ENCODE measurements at regions not wholly inside any gene's neighbourhood (a gene's known extent, or its start where the extent isn't known, plus 50 kb on each side); places are given as distances from the start of the nearest gene placed in this dataset.
"Not testable (repeated sequence)": the region's sequence is repeated elsewhere in the genome, so short reads cannot be mapped to it uniquely, and the experiment has no call there.

DNA sequence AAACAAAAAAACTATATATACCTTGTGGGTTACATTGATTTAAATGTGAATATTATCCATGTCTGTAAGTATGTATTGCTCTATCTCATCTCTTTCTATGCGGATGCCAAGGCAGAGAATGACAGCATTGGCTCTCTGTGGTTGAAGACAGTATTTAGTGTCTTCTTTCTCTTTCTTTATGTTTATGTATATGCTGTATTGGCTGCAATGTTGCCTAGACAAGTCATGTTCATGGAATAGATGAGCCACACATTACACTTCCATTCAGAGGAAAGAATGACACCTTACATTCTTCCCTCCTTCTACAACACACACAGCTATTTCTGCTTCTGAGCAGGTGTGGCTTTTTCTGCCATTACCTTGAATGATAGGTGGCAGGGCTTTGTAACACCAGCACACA, 639.4 kb upstream of the MIR17HG start:
- no peak for DNase-seq (ENCODE audit: extremely low spot score, insufficient read length, low read depth)
- FAIRE-seq = no peak

DNA sequence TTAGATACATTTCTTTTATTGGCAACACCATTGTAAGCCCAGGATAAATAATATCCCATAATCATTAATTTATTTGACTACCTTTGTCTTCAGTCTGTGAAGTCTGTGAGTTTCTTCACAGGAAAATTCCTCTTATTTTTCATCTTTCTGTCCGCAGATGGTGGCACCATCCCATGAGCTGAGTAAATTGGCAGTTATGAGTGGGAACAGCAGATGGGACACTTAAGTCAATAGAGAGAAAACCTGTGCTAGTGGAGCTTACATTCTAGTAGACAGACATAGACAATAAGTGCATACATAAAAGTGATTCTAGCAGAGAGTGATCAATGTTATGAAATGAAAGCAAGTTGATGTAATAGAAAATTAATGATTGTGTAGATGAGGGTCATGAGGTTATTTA, 638.2 kb upstream of the MIR17HG start:
- DNase-seq (ENCODE audit: extremely low spot score, insufficient read length, low read depth) (no peak), FAIRE-seq (no peak)

GRCh38 chr13:90710164-90710759, 637.2 kb upstream of the MIR17HG start:
- FAIRE-seq = no peak
- DNase-seq (ENCODE audit: extremely low spot score, insufficient read length, low read depth) = no peak

DNA sequence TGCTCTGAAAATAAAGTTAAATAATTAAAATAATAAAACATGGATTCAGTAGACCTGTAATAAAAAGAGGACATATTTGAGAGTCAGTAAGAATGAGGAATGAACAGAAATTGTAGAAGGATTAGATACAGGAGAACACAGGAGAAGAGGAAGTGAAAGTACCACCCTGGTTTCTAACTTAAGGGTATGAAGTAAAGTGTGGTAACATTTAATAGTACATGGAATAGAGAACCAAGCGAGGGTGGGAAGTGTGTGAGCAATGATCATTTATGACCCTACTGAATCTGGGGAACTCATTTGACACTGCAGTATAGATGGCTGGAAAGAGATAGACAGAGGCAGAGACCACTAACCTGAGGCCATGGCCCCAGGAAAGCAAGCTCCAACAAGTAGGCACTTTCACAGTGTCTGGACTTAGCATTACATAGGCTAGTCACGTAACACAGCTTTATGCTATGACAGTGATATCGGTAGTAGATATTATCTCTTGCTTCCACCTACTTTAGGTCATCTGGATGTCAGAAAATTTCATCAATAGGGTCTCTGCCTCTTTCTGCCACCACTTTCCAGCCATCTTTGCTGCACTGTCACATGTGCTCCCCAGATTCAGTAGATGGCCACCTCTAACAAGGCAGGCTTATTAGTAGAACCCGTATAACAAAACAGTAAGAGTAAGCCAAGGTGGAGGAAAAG, 633.9 kb upstream of the MIR17HG start:
- no peak for DNase-seq (ENCODE audit: extremely low spot score, insufficient read length, low read depth)
- FAIRE-seq = no peak

DNA sequence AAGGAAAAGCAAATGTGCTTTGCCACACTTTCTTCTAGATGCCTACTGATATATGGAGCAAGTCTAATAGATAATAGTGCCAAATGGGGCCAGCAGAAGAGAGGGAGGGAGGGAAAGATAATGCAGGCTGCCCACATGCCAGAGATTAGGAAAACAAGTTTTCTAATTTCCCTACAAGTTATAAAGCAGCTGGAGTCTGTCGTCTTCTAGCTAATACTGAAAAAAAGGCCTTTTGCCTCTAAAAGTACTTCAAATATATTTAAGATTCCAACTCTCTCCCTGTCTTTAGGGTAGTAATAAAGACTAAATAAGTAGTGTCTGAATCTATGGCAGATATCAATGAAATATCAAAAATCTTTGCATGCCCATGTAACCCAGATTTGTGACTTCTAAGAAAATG, 632.0 kb upstream of the MIR17HG start:
- DNase-seq (ENCODE audit: extremely low spot score, insufficient read length, low read depth) = no peak
- FAIRE-seq = no peak

DNA sequence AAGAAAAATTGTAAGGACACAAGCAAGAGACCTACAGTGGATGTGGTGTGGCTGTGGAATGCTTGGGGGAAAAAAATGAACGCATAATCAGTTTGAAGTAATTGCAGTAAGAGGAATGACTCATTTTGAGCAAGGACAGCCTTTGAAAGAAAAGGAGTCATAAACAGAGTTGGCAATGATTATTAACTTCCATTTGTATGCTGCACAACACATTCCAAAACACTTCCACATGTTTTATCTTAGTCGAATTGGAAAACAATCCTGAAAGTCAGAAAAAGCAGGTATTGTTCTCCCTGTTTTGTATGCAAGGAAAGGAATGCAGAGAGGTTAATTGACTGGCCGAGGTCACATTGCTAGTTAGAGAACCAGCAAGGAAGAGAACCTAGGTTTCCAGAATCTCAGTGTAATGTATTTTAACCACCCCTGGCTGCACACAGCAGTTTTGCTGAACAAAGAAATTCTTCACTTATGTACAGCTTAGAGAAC, 630.0 kb upstream of the MIR17HG start:
- FAIRE-seq (no peak), DNase-seq (ENCODE audit: extremely low spot score, insufficient read length, low read depth) (no peak)

DNA sequence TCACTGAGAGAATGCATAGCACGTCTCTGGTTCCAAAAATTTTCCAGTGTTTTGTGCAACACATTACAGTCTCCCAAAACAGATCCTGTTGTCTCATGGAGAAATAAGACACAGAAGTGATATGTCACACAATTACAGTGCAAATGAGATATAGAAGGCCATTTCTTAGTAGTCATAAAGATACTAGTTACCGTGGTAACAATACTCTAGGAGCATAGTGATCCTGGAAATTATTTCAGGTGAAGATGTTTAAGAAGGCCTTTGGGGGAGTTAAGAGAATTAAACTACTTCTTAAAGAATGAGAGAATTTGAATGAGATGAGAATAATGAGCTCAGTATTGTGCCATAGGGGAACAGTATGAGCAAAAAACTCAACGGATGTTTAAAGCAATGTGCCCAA, 628.0 kb upstream of the MIR17HG start:
- FAIRE-seq (no peak), DNase-seq (ENCODE audit: extremely low spot score, insufficient read length, low read depth) (no peak)

- no peak for DNase-seq (ENCODE audit: extremely low spot score, insufficient read length, low read depth)
- no peak for FAIRE-seq
These were observed 625.5 kb upstream of the MIR17HG start for GRCh38 chr13:90721937-90722336.

DNA sequence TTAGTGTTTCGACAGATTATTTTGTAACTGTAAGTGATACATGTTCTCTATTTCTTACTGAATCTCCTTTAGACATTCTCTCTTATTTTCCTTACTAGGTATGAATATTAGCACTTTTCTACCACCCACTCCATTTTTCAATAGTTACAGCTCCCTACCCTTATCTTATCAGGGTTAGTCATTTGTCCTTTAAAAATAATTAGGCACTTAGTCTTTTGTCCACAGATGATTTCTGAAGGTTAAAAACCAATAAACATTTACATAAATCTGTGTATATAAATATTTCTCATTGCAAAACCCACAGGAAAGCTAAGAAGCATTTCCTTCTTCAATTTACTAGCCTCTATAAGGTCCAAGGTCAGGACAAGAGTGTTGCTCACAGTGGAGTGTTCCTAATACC, 624.1 kb upstream of the MIR17HG start:
- DNase-seq (ENCODE audit: extremely low spot score, insufficient read length, low read depth) (no peak), FAIRE-seq (no peak)

GRCh38 chr13:90726375-90726774, 621.1 kb upstream of the MIR17HG start:
- FAIRE-seq (no peak), DNase-seq (ENCODE audit: extremely low spot score, insufficient read length, low read depth) (no peak)

GRCh38 chr13:90732049-90732448, 615.4 kb upstream of the MIR17HG start:
- no peak for DNase-seq (ENCODE audit: extremely low spot score, insufficient read length, low read depth)
- no peak for FAIRE-seq

- not testable (repeated sequence) for FAIRE-seq
These were observed 613.0 kb upstream of the MIR17HG start for GRCh38 chr13:90734497-90734896.

DNA sequence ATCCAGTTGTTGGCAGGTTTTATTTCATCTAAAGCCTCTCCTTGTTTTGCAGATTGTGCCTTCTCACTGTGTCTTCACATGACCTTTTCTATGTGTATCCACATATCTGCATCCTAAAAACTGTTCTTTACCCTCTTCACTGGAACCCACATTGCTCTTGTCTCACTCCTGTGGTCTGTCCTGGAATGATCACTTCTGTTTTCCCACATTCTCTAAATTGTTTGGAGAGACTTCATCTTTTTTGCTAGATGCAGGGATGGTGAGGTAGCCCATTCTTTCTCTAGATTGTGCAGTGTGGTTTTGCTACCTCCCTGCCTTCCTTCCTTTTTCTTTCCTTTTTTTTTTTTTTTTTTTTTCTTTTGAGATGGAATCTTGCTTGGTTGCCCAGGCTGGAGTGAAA, 608.6 kb upstream of the MIR17HG start:
- FAIRE-seq (no peak), DNase-seq (ENCODE audit: extremely low spot score, insufficient read length, low read depth) (no peak)

More at GRCh38 chr13:90734497-90734896, 613.0 kb upstream of the MIR17HG start:
- DNase-seq (ENCODE audit: extremely low spot score, insufficient read length, low read depth) = not testable (repeated sequence)

DNA sequence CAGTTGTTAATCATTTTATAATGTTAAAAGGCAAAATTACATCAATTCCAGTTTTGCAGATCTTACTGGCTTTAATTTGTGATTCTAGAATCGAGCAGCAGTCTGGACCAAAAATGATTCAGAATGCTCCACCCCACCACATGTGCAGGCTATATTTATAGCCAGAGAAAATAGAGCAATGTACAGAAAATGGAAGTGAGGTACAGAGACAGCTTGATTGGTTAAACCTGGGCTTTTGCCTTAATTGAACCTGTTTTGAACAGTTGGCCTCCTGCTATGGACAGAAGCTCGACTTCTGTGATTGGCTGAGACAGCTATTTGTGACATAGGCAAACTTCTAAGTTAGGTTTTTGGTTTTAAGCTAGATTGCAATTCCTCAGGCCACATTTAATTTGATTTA, 607.4 kb upstream of the MIR17HG start:
- FAIRE-seq (no peak), DNase-seq (ENCODE audit: extremely low spot score, insufficient read length, low read depth) (no peak)

- FAIRE-seq (no peak), DNase-seq (ENCODE audit: extremely low spot score, insufficient read length, low read depth) (no peak)
These were observed 605.1 kb upstream of the MIR17HG start for GRCh38 chr13:90742381-90742780.

DNA sequence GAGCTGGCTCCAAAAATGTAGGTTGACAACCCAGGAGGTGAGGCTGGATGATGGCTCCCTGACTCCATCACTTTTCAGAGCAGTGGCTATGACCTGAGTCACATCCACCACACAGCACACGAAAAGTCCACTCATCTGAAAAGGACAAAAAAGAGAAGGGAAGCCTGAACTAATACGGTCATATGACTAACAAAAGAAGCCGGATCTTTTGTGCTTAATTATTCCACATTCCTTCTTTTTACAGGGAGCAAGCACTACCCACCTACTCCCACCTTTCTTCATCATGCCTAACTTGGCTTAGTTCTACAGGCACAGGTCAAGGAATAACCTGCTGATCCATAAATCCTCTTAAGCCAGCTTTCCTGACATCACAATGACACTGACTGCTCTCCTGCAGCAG, 601.3 kb upstream of the MIR17HG start:
- no peak for DNase-seq (ENCODE audit: extremely low spot score, insufficient read length, low read depth)

GRCh38 chr13:90750021-90750420, 597.5 kb upstream of the MIR17HG start:
- DNase-seq (ENCODE audit: extremely low spot score, insufficient read length, low read depth) (no peak), FAIRE-seq (no peak)

More for the DNA sequence above, 601.3 kb upstream of the MIR17HG start:
- FAIRE-seq = no peak

GRCh38 chr13:90751026-90751425, 596.5 kb upstream of the MIR17HG start:
- no peak for FAIRE-seq

GRCh38 chr13:90752070-90752469, 595.4 kb upstream of the MIR17HG start:
- DNase-seq (ENCODE audit: extremely low spot score, insufficient read length, low read depth) (no peak), FAIRE-seq (no peak)

More at GRCh38 chr13:90751026-90751425, 596.5 kb upstream of the MIR17HG start:
- no peak for DNase-seq (ENCODE audit: extremely low spot score, insufficient read length, low read depth)

- no peak for DNase-seq (ENCODE audit: extremely low spot score, insufficient read length, low read depth)
- FAIRE-seq = no peak
These were observed 590.3 kb upstream of the MIR17HG start for GRCh38 chr13:90757127-90757680.

DNA sequence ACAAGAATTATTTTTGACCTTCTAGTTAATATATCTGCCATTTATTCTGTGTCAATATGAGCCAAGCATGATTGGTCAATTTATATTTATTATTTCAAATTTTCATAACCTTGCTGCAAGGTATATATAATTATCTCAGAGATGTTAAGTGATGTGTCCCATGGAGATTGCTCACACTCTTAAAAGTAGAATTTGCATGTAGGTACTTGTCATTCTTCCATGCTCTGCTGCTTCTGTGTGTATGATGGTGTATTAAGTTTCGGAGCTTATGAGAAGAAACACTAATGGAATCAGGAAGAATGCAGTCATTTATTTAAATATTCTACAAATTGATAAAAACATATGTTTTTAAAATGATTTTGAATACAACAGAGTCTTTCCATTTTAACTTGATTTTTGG, 586.8 kb upstream of the MIR17HG start:
- FAIRE-seq (no peak), DNase-seq (ENCODE audit: extremely low spot score, insufficient read length, low read depth) (no peak)

Measured in GM18507 (cell line).